ENCODE measurements at regions not wholly inside any gene's neighbourhood (a gene's known extent, or its start where the extent isn't known, plus 50 kb on each side); places are given as distances from the start of the nearest gene placed in this dataset.
A peak's percentile ranks its signal among the peaks of the same experiment; 100 is the strongest.
"Not testable (repeated sequence)": the region's sequence is repeated elsewhere in the genome, so short reads cannot be mapped to it uniquely, and the experiment has no call there.

- DNase-seq: no peak
Measured at GRCh38 chr7:66504131-66504530, 124.5 kb upstream of the KCTD7 start.

GRCh38 chr7:66505009-66505408 lies 123.7 kb upstream of the KCTD7 start:
- DNase-seq: no peak

GRCh38 chr7:66505531-66506451 lies 122.9 kb upstream of the KCTD7 start:
- DNase-seq: peak; percentile 28

- not testable (repeated sequence) for DNase-seq
Measured at GRCh38 chr7:66506703-66507102, 122.0 kb upstream of the KCTD7 start.

- no peak for DNase-seq
Measured at GRCh38 chr7:66507764-66508296, 120.9 kb upstream of the KCTD7 start.

- DNase-seq: no peak
Measured at GRCh38 chr7:66508431-66508830, 120.2 kb upstream of the KCTD7 start.

- DNase-seq: no peak
Measured at GRCh38 chr7:66514050-66514449, 114.6 kb upstream of the KCTD7 start.

- DNase-seq: no peak
Measured at GRCh38 chr7:66517212-66517909, 111.3 kb upstream of the KCTD7 start.

GRCh38 chr7:66518151-66518691 lies 110.5 kb upstream of the KCTD7 start:
- no peak for DNase-seq

GRCh38 chr7:66521675-66522074 lies 107.0 kb upstream of the KCTD7 start:
- no peak for DNase-seq

- peak; percentile 21 for DNase-seq
Measured at GRCh38 chr7:66522518-66522917, 106.2 kb upstream of the KCTD7 start.

- no peak for DNase-seq
Measured at GRCh38 chr7:66523409-66523808, 105.3 kb upstream of the KCTD7 start.

GRCh38 chr7:66524738-66525137 lies 103.9 kb upstream of the KCTD7 start:
- DNase-seq: no peak

- DNase-seq: not testable (repeated sequence)
Measured at GRCh38 chr7:66526782-66527181, 101.9 kb upstream of the KCTD7 start.

GRCh38 chr7:66528652-66529051 lies 100.0 kb upstream of the KCTD7 start:
- DNase-seq: no peak

- no peak for DNase-seq
Measured at GRCh38 chr7:66529883-66530610, 98.6 kb upstream of the KCTD7 start.

- DNase-seq: no peak
Measured at GRCh38 chr7:66535414-66536329, 93.0 kb upstream of the KCTD7 start.

- no peak for DNase-seq
Measured at GRCh38 chr7:66537380-66537779, 91.3 kb upstream of the KCTD7 start.

GRCh38 chr7:66537876-66538275 lies 90.8 kb upstream of the KCTD7 start:
- DNase-seq: no peak

GRCh38 chr7:66539264-66539623 lies 89.4 kb upstream of the KCTD7 start:
- no peak for DNase-seq

GRCh38 chr7:66539902-66540375 lies 88.7 kb upstream of the KCTD7 start:
- DNase-seq: no peak

GRCh38 chr7:66542049-66542448 lies 86.6 kb upstream of the KCTD7 start:
- DNase-seq: no peak

Measured in activated CD4-positive, alpha-beta T cell treated with anti-CD3 and anti-CD28 coated beads, Interleukin-2, amount 50 U/mL, for 16 hours (primary cell).